Forelimb muscle (tissue), 1 donor: ENCODE measurements at regions not wholly inside any gene's neighbourhood (a gene's known extent, or its start where the extent isn't known, plus 50 kb on each side); places are given as distances from the start of the nearest gene placed in this dataset.
"Not testable (repeated sequence)": the region's sequence is repeated elsewhere in the genome, so short reads cannot be mapped to it uniquely, and the experiment has no call there.

Experiments
- DNase-seq: peaks from one replicate; pipeline ENCODE4 v3.0.0-alpha.2; 2013; ENCODE audit warnings: low read depth

DNA sequence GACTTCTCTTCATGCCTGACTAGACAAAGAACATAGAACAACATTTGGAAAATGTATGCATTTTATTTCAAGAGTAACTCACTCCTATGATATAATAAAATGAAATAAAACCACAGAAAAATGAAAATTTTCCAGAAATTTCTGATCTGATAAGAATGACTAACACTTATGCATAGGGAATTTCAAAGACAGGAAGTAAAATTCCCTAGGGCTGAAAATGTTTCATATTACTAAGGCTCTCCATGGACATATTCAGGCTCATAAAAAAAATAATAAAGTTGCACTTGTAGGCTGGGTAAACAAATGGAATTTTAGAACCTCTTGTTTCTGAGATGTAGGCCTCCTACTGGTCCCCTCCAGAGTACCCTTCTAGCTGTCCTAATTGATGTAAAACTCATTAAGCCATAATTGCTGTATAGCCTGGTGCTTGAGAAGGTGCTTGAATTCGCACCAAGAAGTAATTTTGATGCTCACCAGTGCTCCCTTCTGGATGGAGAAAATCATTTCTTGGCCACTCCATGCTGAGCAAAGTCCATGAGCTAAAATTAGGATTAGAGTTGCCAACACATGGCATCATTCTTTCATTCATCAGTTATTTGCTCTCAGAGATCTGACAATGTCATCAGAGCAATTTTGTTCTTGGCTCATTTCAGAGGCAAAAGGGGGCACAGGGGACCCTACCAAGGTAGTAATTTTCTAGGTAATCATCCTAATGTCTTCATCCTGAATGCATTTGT lies 641.0 kb upstream of the CAMK1G start:
- DNase-seq, result no peak

DNA sequence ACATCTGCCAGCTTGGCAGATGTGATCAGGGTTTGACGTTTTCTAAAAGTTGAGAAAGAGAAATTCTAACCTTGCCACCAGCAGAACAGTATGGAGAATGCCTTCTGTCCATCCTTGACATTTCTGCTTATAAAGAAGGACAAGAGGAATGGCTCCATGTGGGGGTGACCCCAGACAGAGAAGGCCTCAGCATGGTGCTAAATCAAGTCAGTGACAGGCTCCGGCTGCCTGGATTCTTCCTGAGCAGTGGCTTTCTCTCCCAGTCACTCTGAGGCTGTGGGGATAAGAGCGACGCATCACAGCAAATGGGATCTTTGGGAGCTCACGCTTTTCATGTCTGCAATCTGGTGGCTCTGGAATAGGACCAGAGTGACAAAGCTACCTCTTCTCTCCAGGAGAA lies 640.2 kb upstream of the CAMK1G start:
- no peak for DNase-seq

DNA sequence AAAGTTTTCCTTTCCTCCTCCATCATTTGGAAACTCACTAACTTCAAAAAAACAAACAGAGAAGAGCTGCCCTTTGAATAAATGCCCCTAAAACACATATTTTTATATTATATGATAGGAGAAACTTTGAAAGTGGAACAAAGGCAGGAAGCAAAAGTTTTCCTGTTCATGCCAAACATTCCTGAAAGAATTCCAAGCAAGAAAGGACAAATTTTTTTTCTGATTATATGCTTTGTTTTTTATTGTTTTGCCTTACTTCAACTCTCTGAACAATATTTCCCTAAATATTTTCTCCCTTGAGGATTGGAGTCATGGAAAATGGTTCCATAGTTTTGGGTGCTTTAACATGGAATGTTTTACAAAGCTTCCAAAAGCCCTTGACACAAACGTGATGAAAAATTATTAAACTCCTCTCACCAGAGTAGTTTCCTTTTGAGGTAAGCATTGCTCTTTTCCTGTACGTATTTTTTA lies 638.5 kb upstream of the CAMK1G start:
- no peak for DNase-seq

DNA sequence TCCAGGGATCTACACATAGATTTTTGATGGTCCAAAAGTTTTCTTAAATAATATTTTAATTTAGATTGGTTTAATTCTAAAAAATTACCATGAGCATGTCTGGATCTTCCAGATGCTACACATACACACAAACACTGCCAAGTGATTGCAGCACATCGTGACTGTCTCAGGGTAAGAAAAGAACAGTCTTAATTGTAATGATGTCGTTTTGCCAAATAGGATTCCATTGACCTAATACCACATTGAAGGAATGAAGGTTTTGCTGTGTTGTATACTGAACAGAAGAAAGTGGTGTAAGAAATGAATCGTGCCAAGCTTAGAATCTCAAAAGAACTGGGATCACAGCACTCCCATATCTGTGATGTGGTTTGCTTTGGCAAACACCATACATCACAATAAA lies 633.3 kb upstream of the CAMK1G start:
- DNase-seq, result no peak

DNA sequence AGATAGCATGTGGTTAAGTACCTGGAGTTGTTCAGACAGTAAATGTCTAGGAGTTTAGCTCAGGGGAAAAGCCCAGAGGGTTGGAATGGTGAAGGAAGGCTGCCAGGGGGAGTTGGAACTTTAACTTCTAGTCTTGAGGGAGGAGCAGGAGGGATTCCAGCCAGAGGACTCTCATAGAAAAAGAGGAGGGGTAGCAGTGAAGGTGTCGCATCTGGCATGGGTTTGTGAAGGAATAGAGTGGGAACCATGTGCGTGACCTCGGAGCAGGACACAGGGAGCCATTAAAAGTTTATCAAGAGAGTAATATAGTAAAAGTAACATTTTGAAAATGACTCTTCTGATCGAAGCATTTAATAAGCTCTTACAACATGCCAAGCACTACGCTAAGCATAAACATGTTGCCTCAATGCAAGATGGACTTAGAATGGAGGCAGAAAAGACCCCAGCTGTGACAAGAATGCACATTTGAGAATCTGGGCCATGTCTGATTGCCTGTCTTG lies 632.4 kb upstream of the CAMK1G start:
- no peak for DNase-seq

DNA sequence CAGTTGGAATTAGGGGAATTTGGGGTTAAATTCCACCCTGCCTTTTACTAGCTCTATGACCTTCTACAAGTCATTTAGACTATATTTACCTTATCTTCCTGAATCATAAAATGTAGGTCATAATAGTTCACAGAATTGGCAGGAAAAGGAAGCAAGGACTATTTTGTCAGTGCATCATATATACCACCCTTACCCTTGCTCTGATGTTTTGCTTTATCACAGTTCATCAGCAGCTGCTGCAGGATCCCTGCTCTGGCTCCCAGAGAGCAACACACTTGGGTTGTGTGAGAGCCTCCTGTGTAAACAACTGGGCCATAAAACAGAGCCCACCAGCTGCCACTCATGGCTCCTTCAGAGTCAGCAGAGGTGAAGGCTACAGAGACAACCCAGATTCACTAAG lies 631.6 kb upstream of the CAMK1G start:
- DNase-seq, result no peak

DNA sequence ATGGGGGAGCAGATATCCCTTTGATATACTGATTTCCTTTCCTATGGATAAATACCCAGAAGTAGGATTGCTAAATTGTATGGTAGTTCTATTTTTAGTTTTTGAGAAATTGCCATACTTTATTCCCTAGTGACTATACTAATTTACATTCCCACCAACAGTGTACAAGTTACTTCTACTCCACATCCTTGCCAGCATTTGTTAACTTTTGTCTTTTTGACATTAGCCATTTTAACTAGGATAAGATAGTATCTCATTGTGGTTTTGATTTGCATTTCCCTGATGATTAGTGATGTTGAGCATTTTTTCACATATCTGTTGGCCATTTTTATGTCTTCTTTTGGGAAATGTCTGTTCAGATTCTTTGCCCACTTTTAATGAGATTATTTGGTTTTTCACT lies 620.6 kb upstream of the CAMK1G start:
- DNase-seq, result no peak

DNA sequence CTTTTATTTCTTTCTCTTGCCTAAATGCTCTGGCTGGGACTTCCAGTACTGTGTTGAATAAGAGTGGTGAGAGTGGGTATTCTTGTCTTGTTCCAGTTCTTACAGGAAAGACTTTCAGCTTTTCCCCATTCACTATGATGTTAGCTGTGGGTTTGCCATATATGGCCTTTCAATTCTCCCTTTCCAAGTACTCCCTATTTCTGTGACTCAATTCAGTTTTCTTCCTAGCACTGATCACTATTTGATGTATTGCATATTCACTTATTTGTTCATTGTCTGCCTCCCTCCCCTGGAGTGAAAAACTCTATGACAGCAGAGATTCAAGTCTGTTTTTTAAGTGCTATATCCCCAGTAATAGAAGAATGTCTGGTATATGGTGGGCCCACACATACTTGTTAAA lies 618.2 kb upstream of the CAMK1G start:
- DNase-seq, result no peak

DNA sequence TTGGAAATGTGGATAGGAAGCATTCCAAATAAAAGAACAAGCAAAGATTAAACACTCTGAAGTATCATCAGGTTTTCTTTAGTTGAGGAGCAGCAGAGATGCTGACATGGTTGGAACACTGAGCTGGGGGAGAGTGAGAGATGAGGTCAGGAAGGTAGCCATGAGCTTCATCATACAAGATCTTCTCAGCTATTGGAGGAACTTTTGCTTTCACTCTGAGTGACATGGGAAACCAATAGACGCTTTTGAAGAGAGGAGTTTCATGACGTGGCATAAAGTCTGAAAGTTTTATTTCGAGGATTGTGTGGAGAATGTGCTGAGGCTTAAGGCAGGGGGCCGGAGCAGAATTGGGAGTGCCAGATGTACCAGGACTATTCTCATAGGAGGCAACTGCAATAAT lies 616.2 kb upstream of the CAMK1G start:
- no peak for DNase-seq

DNA sequence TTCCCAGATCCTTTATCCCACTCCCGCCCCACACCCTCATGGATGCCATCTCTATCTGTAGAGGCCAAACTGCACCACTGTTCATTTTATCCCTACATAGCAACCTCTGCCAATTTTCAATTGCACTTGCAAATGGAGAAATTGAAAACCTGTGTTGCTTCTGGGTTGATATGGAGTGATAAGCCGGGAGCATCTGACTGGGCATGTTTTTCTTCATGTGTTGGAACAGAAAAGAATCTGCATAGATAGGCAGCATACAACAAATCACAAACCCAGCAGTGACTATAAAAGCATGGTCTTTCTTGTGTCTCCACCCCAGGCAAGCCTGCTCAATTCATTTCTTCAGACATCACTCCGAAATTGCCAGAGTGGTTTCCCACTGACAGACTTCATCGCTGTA lies 608.8 kb upstream of the CAMK1G start:
- DNase-seq, result no peak

DNA sequence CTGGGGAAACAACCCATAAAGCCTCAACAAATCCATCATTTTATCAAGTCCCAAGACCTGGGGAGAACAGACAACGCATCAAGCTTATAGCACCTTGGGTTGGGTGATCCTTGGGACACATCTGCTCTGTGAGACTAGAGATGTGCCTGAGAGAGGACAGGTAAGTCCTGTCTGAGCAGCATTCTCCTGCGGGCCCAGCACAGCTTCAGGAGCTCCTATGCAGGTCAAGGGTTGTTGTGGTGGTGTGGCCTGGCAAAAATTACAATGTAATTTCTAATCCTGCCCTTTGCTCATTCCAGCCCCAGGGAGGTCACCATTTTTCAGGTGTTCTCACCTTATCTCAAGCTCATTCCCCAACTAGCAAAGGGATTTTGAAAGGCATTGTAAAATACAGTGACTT lies 608.1 kb upstream of the CAMK1G start:
- DNase-seq, result no peak

DNA sequence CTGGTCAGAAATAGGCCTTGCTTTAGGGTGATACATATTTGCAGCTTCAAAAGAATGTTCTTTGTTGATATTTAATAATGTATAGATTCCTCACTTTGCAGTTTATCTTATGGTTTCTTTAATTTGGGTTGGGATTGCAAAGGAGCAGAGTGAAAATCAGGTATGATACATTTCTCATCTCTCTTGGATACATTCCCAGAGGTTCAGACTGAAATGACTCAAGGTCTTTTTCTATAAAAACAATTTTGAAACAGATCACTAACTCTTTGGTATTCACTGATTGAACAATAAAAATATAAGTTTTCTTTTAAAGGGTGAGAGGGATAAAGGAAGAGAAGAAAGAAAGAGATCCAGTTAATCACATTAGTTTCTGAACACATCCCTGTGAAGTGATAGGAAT lies 606.5 kb upstream of the CAMK1G start:
- DNase-seq, result no peak

DNA sequence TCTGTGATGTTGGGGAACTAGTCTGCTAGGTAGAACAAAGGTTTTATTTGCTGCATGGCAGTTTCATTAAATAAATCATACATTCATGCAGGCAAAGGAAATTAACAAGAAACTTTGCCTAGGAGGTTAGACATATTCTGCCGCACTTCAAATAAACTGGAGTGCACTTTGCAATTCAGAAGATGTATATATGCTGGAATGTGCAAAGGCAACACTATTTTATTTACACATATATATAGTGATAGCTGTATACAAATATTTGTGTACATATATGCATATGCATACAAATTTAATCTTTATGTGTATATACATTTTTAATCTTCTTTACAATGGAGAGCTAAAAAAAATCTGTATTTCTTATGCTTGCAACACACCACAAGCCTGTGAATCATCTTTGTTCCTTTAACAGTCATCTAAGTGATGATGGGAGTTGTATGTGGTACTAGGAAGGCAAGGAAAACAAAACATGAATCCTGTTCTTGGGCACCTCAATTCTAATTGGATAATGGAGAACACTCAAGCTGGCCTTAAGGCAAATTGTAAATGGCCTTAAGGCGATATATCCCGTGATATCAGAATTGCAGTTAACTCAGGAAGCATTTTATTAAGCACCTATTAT lies 605.8 kb upstream of the CAMK1G start:
- DNase-seq, result no peak

DNA sequence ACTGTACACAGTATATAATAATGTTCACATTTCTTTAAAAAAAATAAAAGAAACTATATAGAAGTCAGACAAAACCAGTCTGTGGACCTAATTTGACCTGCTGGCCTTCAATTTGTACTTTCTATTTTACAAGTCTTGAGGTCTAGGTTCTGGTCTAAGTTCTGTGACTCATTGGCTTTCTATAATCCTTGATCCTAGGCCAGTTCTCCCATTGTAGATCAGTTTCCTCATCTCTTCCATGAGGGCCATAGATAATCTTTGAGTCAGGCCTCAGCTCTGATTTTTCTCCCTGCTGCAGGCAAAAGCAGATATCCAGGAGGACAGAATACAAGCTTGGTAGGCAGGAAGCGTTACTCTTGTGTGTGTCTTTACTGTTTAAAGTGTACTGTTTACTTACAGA lies 603.7 kb upstream of the CAMK1G start:
- DNase-seq, result no peak

DNA sequence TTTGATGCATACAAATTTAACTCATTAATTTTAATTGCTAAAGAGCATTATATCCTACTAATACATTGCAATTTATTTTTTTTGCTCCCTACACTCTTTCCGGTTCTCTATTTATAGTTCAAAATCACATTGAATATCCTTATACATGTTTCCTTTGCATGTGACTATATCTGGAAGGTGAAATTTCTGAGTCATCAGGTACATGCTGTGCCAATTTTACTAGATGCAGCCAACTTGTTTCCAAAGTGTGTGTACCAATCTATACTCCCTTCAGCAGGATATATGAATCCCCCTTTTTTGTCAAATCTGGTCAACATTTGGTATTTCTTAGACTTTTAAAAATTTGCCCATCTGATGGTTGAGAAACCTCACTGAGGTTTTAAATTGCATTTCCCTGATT lies 602.9 kb upstream of the CAMK1G start:
- no peak for DNase-seq

DNA sequence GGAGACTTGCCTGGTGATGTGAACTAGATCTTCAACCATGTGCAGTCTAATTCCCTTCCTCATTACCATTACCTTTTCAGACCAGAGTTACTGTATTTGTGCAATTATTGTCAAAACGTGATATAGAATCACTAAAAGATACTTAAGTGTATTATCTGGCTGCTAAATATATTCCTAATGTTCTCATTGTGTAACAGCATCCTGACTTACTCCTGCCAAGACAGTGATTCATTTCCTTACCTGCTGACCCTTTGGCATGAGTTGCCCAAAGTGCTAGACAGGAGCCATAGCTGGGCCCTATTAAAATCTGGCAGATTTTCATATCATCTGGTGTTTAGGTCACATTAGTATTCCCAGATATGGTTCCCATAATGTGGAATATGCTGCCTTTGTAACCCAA lies 598.3 kb upstream of the CAMK1G start:
- no peak for DNase-seq

DNA sequence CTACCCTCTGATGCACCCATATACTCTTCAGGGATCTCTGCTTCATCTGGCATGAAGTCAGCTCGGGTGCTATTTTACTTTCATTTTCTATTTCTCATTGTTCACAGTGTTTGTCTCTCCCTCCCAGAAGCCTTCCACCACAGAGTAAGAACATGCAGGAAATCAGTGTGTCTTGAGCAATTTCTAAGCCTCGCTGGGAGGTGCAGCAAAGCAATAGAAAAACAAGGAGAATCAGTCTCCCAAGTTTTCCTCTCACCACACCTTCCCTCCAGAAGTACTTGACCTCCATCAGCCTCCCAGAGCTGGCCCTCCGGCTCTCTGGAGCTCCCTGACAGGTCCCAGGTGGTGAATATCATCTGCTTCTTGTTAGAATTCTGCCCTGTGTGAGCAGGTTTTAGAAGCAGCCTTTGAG lies 594.7 kb upstream of the CAMK1G start:
- peak; percentile 9 for DNase-seq

DNA sequence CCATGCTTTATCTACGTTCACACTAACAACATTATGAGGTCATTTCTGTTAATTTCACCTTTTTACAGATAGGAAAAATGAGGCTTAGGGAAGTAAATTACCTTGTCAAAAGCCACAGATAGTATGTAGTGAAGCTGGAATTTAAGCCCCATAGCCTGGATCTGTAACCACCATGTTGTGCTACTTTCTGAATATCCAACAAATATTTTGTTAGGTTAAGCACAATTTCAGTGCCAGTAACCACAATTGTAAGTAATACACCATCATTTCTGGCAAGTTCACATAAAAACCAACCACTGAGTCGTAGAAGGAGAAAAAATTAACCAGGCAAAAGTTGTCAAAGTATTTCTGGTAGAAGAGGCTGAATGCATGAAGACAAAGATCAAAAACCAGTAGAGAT lies 593.1 kb upstream of the CAMK1G start:
- DNase-seq, result no peak

DNA sequence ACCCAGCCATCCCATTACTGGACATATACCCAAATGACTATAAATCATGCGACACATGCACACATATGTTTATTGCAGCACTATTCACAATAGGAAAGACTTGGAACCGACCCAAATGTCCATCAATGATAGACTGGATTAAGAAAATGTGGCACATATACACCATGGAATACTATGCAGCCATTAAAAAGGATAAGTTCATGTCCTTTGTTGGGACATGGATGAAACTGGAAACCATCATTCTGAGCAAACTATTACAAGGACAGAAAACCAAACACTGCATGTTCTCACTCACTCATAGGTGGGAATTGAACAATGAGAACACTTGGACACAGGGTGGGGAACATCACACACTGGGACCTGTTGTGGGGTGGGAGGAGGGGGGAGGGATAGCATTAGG lies 586.5 kb upstream of the CAMK1G start:
- not testable (repeated sequence) for DNase-seq

DNA sequence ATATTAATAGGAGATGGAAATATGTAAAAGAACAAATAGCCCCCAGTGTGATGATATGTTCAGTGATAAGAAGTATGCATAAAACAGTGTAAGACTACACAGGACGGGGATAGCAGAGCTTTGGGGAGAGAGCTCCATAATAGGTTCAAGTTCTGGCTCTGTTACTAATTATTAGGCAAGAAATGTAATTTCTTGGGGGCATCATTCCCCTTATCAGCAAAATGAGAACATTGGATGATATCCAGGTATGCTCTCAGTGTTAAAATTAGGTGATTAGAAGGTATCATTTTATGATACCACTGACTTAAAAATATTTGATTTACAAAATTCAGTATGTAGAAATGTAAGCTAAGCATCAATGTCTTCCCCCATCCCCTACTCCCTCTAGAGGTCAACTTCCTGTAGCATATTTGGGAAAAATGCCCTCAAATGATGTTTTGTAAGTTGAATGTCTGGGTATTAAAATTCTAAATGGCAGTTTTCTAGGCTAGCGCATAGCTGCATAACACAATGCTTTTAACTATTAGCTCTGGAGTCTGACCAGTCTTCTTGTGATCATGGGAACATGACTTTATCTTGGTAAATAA lies 585.7 kb upstream of the CAMK1G start:
- DNase-seq, result no peak

DNA sequence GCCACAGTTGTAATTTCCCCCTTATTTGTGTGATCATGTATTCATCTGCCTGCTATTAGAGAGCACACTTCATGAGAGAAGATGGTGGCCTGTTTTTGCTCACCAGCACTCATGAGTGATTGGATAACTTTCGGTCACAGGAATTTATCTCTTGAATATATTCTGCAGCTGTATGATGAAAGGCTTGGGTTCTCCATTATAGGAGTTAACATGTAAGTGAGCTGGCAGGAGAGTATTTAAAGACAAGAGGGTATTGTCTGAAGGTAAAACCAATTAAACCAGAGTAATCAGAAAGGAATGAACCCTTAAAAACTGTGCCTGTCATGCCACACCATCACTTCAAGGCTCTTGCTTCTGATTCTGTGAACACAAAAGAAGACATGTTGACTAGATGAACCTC lies 574.9 kb upstream of the CAMK1G start:
- DNase-seq, result no peak

DNA sequence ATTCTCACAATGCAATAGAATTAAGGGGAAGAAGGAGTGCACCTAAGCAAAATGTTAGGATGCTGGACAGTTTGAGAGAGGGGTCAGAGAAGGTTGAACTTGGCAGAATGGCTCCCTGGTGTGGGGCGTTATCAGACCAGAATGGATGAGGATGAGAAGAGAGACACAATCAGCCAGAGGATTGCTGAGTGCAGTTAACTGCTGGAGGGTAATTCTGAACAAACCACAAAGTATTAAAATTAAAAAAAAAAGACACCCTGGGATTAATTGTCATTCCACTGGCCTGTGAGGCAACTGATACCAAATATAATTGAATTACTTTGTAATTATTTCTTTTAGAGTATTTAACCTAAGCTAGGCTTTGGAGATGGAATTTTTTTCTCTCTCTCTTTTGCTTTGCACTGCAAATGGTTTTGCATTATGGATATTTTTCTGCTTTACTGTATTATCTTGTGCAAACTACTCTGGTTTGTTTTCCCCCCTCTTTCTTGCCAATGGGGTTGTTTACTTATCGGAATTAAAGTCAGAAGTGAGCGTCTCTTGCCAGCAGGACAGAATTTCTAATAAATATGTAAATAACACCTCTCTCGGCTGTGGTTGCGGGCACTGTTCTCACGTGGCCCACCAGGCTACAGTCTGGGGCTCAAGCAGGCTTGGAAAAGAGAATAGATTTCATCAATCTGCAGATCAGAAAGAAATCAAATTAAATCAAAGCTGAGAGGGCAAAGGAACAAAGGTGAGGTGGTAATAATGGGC lies 572.9 kb upstream of the CAMK1G start:
- no peak for DNase-seq
